ENCODE measurements at regions not wholly inside any gene's neighbourhood (a gene's known extent, or its start where the extent isn't known, plus 50 kb on each side); places are given as distances from the start of the nearest gene placed in this dataset.

- no peaks in the 10 kb centered on the region for H3K9me3 ChIP-seq (replicated peaks; ENCODE audit: control insufficient read depth, insufficient read depth, low read length)
- no peaks in the 10 kb centered on the region for H3K9me1 ChIP-seq (replicated peaks; ENCODE audit: control insufficient read depth, extremely low read depth, insufficient read depth, low read length)
- no peaks in the 10 kb centered on the region for H4K20me1 ChIP-seq (replicated peaks; ENCODE audit: control insufficient read depth, extremely low read depth, insufficient read depth, low read length)
- H3K4me2 ChIP-seq (ENCODE audit: insufficient read depth, low read length) = no peak overlapping the region
- intact Hi-C loops (cut with micrococcal nuclease) = no loop called here
- no peaks in the 10 kb centered on the region for H3K36me3 ChIP-seq (ENCODE audit: control insufficient read depth in 2 of 2, extremely low read depth in 1 of 2, insufficient read depth in 2 of 2, low read length in 2 of 2)
- POLR2A ChIA-PET = no interaction called here
- H3K27ac ChIP-seq (ENCODE audit: insufficient read depth, low read depth, low read length) = no peak overlapping the region
- H3K9ac ChIP-seq (replicated peaks; ENCODE audit: extremely low read depth, insufficient read depth, low read length) = no peak overlapping the region
- TF ChIP-seq MYC (IDR thresholded peaks at IDR 0.05; ENCODE audit: low read depth, low read length) (no peak), FOS (IDR thresholded peaks at IDR 0.05; ENCODE audit: borderline replicate concordance, insufficient read depth, low read length) (no peak), POLR2A (IDR thresholded peaks at IDR 0.05; ENCODE audit: low read depth, low read length) (no peak), GATA2 (IDR thresholded peaks at IDR 0.05; ENCODE audit: insufficient read depth, insufficient read length, low read depth, low read length) (no peak)
- TF ChIP-seq, protein P1, sequence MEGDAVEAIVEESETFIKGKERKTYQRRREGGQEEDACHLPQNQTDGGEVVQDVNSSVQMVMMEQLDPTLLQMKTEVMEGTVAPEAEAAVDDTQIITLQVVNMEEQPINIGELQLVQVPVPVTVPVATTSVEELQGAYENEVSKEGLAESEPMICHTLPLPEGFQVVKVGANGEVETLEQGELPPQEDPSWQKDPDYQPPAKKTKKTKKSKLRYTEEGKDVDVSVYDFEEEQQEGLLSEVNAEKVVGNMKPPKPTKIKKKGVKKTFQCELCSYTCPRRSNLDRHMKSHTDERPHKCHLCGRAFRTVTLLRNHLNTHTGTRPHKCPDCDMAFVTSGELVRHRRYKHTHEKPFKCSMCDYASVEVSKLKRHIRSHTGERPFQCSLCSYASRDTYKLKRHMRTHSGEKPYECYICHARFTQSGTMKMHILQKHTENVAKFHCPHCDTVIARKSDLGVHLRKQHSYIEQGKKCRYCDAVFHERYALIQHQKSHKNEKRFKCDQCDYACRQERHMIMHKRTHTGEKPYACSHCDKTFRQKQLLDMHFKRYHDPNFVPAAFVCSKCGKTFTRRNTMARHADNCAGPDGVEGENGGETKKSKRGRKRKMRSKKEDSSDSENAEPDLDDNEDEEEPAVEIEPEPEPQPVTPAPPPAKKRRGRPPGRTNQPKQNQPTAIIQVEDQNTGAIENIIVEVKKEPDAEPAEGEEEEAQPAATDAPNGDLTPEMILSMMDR (IDR thresholded peaks at IDR 0.05; ENCODE audit: extremely low read depth in 1 of 2, insufficient read depth in 1 of 2, low read depth in 1 of 2, low read length in 2 of 2) = no peak
- TF ChIP-seq, protein P2, sequence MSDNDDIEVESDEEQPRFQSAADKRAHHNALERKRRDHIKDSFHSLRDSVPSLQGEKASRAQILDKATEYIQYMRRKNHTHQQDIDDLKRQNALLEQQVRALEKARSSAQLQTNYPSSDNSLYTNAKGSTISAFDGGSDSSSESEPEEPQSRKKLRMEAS (IDR thresholded peaks at IDR 0.05; ENCODE audit: insufficient read depth, insufficient read length) = no peak
- H3K79me2 ChIP-seq (ENCODE audit: control insufficient read depth, insufficient read depth, low read length) = no peaks in the 10 kb centered on the region
- H3K4me3 ChIP-seq (replicated peaks in 1 of 3; ENCODE audit: insufficient read depth in 1 of 3, low read depth in 1 of 3, low read length in 3 of 3) = no peak overlapping the region
- DNase-seq (ENCODE audit: low read depth, low spot score) (no peak), FAIRE-seq (no peak)
- H3K27me3 ChIP-seq (ENCODE audit: control insufficient read depth in 2 of 2, insufficient read depth in 2 of 2, low read length in 2 of 2) = no peaks in the 10 kb centered on the region
- dilution Hi-C loops (cut with MboI; ENCODE audit: extremely low pct_ligation_motif_present, low sequenced_read_pairs) = no loop called here
- no peaks in the 10 kb centered on the region for H3K4me1 ChIP-seq (ENCODE audit: control insufficient read depth, extremely low read depth, insufficient read depth, low read length)
- no peak overlapping the region for H2AFZ ChIP-seq (ENCODE audit: low read depth, low read length)
- CTCF ChIA-PET = no interaction called here
- no TSS peak for BruUV-seq (replicated peaks)
Measured at GRCh38 chr4:141884070-141884469, 247.7 kb downstream of the IL15 start.

DNA sequence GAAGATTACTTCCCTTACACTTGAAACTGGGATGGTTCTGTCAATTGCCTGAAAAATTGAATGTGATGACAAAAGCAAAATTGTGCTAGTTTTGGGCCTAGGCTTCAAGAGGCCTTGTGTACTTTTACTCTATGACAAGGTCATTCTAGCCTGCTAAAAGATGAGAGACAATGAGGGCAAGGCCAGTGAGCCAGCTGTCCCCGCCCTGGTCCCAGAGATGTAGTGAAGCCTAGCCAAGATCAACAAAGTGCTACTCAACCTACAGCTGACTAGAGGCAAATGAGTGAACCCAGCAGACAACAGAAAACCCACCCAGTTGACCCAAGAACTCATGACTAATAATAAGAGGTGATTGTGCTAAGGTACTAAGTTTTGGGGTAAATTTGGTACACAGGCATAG, 248.7 kb downstream of the IL15 start:
- no peaks in the 10 kb centered on the region for H3K79me2 ChIP-seq (ENCODE audit: control insufficient read depth, insufficient read depth, low read length)
- H3K4me3 ChIP-seq (replicated peaks in 1 of 3; ENCODE audit: insufficient read depth in 1 of 3, low read depth in 1 of 3, low read length in 3 of 3) = no peak overlapping the region
- BruUV-seq (replicated peaks) = no TSS peak
- DNase-seq (ENCODE audit: low read depth, low spot score) (no peak), FAIRE-seq (no peak)
- dilution Hi-C loops (cut with MboI; ENCODE audit: extremely low pct_ligation_motif_present, low sequenced_read_pairs) (no loop called here), intact Hi-C loops (cut with micrococcal nuclease) (no loop called here)
- POLR2A ChIA-PET = no interaction called here
- no peak overlapping the region for H3K4me2 ChIP-seq (ENCODE audit: insufficient read depth, low read length)
- H3K27me3 ChIP-seq (ENCODE audit: control insufficient read depth in 2 of 2, insufficient read depth in 2 of 2, low read length in 2 of 2) = no peaks in the 10 kb centered on the region
- peaks cover 1% of the 10 kb centered on the region for H3K4me1 ChIP-seq (ENCODE audit: control insufficient read depth, extremely low read depth, insufficient read depth, low read length)
- H2AFZ ChIP-seq (ENCODE audit: low read depth, low read length) = no peak overlapping the region
- CTCF ChIA-PET = no interaction called here
- no peaks in the 10 kb centered on the region for H3K9me1 ChIP-seq (replicated peaks; ENCODE audit: control insufficient read depth, extremely low read depth, insufficient read depth, low read length)
- H4K20me1 ChIP-seq (replicated peaks; ENCODE audit: control insufficient read depth, extremely low read depth, insufficient read depth, low read length) = no peaks in the 10 kb centered on the region
- H3K36me3 ChIP-seq (ENCODE audit: control insufficient read depth in 2 of 2, extremely low read depth in 1 of 2, insufficient read depth in 2 of 2, low read length in 2 of 2) = no peaks in the 10 kb centered on the region
- TF ChIP-seq, protein P1 (IDR thresholded peaks at IDR 0.05; ENCODE audit: extremely low read depth in 1 of 2, insufficient read depth in 1 of 2, low read depth in 1 of 2, low read length in 2 of 2) = no peak
- TF ChIP-seq EZH2 (IDR thresholded peaks at IDR 0.05; ENCODE audit: borderline replicate concordance, low read depth, low read length, severe bottlenecking) (no peak), FOS (IDR thresholded peaks at IDR 0.05; ENCODE audit: borderline replicate concordance, insufficient read depth, low read length) (no peak), POLR2A (IDR thresholded peaks at IDR 0.05; ENCODE audit: low read depth, low read length) (no peak), MYC (IDR thresholded peaks at IDR 0.05; ENCODE audit: low read depth, low read length) (no peak)
- no peaks in the 10 kb centered on the region for H3K9me3 ChIP-seq (replicated peaks; ENCODE audit: control insufficient read depth, insufficient read depth, low read length)
- no peak overlapping the region for H3K27ac ChIP-seq (ENCODE audit: insufficient read depth, low read depth, low read length)
- no peak overlapping the region for H3K9ac ChIP-seq (replicated peaks; ENCODE audit: extremely low read depth, insufficient read depth, low read length)
